ENCODE measurements at regions not wholly inside any gene's neighbourhood (a gene's known extent, or its start where the extent isn't known, plus 50 kb on each side); places are given as distances from the start of the nearest gene placed in this dataset.
A peak's percentile ranks its signal among the peaks of the same experiment; 100 is the strongest.
"Not testable (repeated sequence)": the region's sequence is repeated elsewhere in the genome, so short reads cannot be mapped to it uniquely, and the experiment has no call there.

DNA sequence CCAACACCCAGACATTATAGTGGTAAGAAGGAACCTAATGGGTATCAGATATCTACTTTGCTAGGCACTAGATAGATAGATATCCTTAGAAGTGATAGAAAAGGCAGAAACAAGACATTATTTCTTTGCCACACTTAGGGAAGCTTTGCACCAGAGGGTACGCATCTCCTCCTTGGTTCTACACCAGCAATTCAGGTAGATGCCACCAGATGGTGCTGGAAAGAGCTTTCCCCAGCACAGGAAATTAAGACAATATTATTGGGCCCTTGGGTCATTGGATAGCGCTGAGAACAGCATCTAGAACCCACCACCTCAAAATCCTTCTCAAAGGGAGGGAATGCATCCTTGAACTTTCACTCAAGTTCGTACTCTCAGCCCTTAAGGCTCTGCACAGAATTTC is 173.8 kb upstream of the CCL2 start:
- no peak for ATAC-seq (ENCODE audit: poor library complexity)
- intact Hi-C loops (cut with DNase I), result loop anchor here (5.0 kb wide), 1 partner anchor 66 kb away; no protein-coding TSS in a partner anchor
- no peak for DNase-seq

DNA sequence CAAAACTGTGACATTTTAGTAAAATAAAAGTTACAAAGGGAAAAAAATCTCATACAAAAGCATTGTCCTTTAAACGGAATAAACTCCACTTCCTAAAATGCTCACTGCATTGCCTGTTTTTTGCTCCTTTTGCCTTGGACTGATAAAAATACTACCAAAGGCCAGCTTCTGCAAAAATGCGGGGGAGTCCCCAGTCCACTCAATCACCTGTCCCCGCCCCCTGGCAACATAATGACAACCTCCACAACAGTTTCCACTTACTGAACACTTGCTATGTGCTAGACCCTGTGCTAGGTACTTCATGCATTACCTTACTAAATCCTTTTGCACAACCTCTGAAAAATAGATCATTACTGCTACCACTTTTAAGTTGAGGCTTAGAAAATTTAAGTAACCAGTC is 172.7 kb upstream of the CCL2 start:
- no peak for DNase-seq
- intact Hi-C loops (cut with DNase I), result loop anchor here (5.0 kb wide), 1 partner anchor 65 kb away; no protein-coding TSS in a partner anchor
- no peak for ATAC-seq (ENCODE audit: poor library complexity)

DNA sequence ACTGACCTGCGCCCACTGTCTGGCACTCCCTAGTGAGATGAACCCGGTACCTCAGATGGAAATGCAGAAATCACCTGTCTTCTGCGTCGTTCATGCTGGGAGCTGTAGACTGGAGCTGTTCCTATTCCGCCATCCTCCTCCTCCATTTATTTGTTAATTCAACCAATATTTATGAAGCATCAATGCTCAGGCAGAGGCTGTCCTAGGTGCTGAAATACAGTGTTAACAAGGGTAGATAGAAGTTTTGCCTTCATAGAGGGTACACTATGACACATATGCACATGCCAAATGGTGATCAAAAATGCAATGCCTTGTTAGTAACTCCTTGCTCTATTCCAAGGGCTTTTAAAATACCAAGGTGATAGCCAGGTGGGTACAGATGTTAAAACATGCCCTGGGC is 166.0 kb upstream of the CCL2 start:
- intact Hi-C loops (cut with DNase I); ATAC-seq (ENCODE audit: poor library complexity); DNase-seq: not testable (repeated sequence)

DNA sequence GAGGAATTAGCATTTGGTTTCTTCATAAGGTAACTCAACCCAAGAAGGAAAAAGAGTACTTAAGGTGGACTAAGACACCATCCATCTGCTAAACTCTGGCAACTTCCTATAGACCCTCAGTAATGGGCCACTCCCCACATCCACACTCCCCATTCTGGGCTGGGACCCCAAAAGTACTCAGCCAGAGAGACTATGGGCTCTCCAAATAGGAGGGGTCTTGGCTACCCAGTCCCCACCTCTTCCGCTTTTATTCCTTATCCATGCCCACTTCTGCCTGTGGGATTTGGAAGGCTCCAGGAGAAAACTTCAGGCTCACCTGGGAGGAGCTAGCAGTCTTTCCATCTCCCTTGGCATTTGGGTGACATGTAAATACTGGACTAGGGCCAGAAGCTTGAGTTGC is 164.5 kb upstream of the CCL2 start:
- ATAC-seq (ENCODE audit: poor library complexity), result no peak
- intact Hi-C loops (cut with DNase I), result no loop called here
- no peak for DNase-seq

DNA sequence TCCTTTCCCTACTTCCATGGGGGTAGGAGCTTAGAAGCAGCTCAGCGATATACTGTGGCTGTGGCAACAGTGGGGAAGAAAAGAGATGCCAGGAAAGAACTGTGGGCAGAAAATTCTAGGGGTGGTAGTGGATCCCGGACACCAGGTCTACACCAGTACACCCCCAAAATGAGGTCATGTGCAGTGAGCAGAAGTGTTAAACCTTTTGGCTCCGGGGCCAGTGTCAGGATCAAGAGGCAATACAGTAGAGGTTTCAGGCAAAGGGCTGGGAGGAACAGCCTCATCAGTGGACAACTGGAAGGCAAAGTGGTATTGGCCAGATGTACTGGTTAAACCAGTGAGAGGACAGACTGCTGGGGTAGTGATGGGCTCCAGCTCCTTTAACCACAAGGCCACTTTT is 163.1 kb upstream of the CCL2 start:
- DNase-seq, result no peak
- ATAC-seq (ENCODE audit: poor library complexity), result no peak
- intact Hi-C loops (cut with DNase I), result no loop called here

DNA sequence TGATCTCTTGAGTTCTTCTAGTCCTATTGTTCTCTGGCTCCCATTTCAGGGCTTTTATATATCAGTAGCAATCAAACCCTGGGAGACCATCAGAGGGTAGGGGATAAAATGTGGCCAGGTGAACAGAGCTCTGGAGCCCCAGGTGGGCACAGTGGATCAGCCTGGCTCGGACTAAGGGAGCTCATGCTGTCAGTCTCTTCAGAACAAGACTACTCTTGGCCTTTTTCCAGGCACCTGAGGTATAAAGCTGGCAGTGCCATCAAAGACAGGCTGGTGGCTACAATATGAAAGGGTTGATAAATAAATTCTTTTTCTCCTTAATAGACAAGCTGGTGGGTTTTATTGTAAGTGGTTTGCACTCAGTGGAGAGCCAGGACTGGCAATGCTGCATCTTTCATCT is 160.0 kb upstream of the CCL2 start:
- intact Hi-C loops (cut with DNase I), result no loop called here
- ATAC-seq (ENCODE audit: poor library complexity), result no peak
- DNase-seq, result no peak

DNA sequence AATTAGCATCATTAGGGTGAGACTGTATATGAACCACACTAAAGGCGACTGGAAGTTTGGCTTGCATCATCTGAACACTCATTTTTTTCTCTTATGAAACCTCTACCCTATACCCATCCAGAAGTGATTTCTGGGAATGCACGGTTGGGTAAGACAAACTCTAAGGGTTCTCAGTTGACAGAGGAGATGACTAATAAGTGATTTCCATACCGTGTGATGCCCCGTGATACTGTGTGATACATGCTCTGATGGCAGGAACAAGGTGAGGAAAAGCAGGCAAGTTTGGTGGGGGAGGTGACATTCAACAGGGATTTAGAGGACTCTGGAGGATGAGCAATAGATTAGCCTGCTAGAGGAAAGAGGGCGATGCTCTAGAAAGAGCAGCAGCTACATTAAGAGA is 156.4 kb upstream of the CCL2 start:
- no peak for ATAC-seq (ENCODE audit: poor library complexity)

DNA sequence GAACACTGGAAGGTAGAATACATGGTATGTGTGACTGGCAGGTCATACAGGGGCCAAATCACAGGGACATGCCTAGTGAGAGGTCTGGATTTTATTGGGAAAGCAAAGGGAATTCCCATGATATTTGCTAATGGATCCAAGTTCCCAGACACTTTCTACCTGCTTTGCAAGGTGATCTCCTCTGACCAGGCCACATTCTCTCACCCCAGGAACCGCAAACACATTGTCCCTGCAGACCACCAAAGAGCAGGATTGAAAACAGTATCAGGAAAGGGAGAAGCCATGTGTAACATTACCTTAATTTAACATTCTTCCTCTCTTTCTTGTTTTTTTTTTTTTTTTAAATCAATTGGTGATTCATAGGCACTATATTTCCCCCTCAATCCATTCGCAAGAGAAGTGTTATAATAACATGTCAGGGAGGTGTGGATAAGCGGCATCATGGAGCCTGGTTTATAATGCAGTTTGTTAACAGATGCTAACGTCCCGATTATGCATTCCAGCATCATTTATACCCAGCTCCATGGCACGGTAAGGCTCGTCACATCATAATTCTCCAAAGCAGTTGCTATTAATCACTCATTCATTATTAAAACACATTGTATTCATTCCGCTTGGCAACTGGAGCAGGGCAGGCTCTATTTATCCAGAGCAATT is 155.1 kb upstream of the CCL2 start:
- DNase-seq (no peak), ATAC-seq (ENCODE audit: poor library complexity) (no peak)
- intact Hi-C loops (cut with DNase I), result no loop called here

More for the DNA sequence above, 156.4 kb upstream of the CCL2 start:
- DNase-seq, result no peak
- intact Hi-C loops (cut with DNase I), result no loop called here

DNA sequence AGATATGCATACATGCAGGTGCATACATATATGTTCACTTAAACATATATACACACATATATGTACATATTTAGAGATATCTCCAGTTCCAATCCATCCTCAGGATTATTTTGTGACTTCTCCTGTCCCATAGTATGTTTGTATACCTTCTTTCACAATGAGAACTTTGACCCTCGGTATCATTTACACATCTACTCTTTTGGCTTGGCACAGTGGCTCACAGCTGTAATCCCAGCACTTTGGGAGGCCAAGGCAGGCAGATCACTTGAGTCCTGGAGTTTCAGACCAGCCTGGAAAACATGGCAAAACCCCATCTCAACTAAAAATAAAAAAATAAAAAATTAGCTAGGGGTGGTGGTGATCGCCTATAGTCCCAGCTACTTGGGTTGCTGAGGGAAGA is 148.1 kb upstream of the CCL2 start:
- ATAC-seq (ENCODE audit: poor library complexity), result no peak
- no peak for DNase-seq
- intact Hi-C loops (cut with DNase I), result no loop called here

DNA sequence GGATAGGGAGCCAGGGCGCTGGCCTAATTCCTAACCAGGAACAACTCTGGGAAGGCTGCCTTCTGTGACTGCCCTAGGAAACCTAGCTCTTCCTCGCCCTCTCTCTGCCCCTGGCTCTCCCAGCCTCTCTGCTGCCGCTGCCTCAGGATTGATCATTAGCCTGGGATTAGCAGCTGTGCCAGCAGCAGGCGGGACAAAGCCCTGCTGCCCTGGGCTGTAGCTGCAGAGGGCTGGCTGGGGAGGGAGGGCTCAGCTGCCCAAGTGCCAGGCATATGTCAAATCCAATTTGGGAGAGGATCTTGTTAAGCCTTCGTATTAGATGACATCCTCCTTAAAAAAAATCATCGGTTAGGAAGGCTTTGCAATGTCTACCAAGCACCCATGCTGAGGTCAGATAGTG is 144.8 kb upstream of the CCL2 start:
- intact Hi-C loops (cut with DNase I), result no loop called here
- no peak for ATAC-seq (ENCODE audit: poor library complexity)
- DNase-seq, result no peak

DNA sequence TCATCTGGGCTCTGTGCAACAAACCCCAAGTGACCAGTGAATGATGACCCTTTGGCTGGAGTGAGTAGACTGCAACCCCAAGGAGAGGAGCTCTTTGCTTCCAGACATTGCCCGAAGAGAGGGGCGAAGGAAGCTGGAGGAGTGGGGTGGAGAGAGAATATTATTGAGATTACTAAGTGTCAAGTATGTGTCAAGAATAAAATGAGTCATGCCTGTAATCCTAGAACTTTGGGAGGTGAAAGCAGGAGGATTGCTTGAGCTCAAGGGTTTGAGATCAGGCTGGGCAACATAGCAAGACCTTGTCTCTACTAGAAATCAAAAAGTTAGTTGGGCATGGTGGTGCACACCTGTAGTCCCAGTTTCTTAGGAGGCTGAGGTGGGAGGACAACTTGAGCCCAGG is 142.0 kb upstream of the CCL2 start:
- DNase-seq (no peak), ATAC-seq (ENCODE audit: poor library complexity) (no peak)
- intact Hi-C loops (cut with DNase I), result no loop called here

DNA sequence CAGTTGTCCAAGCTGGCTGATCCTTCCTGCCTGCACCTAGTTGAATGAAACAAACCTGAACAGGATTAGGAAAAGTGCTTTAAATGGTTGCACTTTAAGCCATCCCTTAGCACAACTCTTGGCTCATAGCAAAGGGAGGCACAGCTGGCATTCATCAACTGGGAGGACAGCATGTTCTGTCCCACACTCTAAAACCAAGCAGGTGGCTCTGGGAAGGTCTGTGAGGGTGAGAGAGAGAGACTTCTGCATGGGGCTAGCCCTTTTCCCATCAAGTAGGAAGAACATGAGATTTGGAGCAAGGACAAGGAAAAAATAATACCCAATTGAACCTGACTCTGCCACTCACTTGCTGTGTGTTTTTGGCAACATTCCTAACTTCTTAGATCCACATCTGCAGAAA is 140.9 kb upstream of the CCL2 start:
- intact Hi-C loops (cut with DNase I), result no loop called here
- ATAC-seq (ENCODE audit: poor library complexity), result peak; percentile 80
- no peak for DNase-seq

DNA sequence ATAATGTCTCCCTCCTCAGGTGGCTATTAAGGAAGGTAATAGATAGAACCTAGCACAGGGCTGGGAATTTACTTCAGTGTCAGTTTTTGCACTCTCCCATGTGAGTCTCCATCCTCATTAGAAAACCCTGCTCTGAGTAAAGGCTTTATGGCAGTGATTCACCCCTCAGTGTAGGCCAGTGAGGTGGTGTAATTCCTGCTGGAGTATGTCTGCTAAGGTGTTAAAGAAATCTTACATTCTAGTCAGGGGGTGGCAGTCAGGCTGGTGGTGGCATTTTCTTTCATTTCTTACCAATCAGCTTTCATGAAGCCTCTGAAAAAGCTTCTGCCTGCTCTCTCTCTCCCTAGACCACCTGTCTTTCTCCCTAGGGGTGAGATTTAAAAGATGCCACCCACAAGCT is 138.8 kb upstream of the CCL2 start:
- ATAC-seq (ENCODE audit: poor library complexity), result no peak

DNA sequence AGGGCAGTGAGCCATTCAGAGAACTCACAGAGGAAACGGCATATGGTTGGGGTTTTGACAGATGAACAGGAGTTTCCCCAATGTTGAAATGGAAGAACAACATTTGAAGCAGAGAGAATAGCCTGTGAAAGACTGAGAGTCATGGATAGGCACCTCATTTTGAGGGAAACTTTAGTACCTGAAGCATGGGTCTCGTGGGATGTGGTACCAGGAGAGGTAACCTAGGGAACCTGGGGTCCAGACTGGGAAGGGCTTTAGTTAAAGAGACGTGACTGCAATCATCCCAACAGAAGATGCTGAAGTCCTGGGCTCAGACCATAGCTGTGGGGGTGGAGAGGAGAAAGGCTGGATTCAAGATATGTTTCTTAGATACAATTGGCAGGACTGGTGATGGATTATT is 137.8 kb upstream of the CCL2 start:
- DNase-seq (no peak), ATAC-seq (ENCODE audit: poor library complexity) (no peak)
- intact Hi-C loops (cut with DNase I), result no loop called here

More for the DNA sequence above, 138.8 kb upstream of the CCL2 start:
- intact Hi-C loops (cut with DNase I), result no loop called here
- DNase-seq, result no peak

DNA sequence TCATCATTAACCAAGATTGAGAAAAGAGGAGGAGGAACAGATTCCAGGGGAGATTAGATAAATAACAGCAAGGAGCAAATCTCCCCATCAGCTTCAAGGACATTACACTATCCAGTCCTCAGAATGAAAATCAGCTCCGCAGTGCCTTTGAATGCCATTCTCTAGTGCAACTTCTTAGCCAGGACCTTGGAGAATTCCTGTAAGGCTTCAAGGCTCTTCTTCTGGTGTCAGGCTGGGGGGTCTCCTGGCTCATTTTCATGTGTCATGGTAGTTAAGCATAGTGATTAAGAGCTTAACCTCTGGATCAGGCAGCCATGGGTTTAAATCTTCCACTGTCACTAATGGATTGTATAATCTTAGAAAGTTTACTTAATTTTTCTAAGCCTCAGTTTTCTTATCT is 137.3 kb upstream of the CCL2 start:
- intact Hi-C loops (cut with DNase I), result no loop called here

DNA sequence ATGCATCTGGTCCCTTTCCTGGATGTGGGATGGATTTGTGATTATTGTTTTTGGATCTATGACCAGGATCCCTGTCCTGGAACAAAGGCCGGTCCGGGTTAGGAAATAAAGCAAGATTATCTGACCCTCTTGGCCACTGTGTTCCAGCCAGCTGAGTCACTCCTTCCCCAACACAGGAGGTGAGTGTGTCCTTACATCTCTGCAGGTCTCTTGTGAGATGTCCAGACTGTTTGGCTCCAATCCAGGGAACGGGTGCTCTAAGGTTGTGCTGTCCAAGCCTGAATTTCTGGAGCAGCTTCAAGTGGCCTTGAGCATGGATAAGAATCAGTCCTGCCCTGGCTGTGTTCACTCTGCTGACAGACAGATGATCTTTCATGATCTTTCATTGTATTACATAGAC is 136.5 kb upstream of the CCL2 start:
- intact Hi-C loops (cut with DNase I), result no loop called here
- DNase-seq (no peak), ATAC-seq (ENCODE audit: poor library complexity) (no peak)

More for the DNA sequence above, 137.3 kb upstream of the CCL2 start:
- DNase-seq, result no peak
- no peak for ATAC-seq (ENCODE audit: poor library complexity)

DNA sequence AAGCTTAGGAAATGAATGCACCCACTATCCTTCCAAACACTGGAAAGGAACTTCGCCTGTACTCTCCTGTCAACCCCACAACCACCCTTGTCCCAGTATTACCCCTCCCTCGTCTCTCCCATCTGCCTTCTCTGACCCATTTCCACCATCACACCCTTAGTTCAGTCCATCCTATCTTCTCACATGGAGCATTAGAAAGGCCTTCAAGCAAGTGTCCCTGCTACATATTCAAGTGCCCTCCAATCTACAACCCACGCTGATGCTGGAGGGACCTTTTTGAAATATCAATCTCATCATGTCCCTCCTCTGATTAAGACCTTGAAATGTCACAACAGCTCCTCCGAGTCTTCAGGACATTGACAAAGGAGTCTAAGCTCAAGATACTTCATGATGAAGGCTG is 133.8 kb upstream of the CCL2 start:
- DNase-seq, result no peak
- ATAC-seq (ENCODE audit: poor library complexity), result no peak
- intact Hi-C loops (cut with DNase I), result no loop called here

DNA sequence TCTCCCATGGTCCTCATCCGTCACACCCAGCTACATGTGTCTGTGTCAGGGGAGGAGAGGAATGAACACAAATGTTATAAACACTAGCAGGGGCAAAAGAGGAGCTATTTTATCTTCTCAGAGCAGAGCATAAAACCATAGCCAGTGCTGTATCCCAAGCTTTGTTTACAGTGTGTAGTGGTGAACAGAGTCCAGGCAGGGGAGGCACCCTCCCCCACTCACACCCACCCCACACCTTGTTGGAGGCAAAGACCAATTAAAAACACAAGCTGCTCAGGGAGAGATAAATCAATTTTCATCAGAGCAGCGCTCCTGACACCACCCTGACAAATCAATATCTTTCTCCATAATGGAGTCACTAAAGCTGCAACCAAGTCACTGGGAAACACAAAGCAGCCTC is 132.6 kb upstream of the CCL2 start:
- ATAC-seq (ENCODE audit: poor library complexity) (no peak), DNase-seq (no peak)
- intact Hi-C loops (cut with DNase I), result no loop called here

DNA sequence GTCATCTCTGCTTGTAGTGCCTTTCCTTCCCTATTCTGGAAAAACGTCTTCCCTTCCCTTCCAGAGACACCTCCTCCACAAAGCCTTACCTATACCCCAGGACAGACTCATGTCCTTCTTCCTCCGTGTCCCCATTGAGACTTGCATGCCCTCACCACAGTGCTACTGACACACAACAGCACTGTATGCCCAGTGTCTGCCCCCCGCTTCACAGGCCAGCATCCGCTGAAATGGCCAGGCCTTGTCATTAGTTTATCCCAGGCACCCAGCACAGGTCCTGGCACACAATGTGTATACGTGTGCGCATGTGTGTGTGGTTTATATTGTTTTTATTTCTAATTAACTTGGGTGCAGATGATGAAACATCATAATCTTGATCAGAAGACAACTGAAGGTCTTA is 130.1 kb upstream of the CCL2 start:
- intact Hi-C loops (cut with DNase I), result no loop called here
- DNase-seq (no peak), ATAC-seq (ENCODE audit: poor library complexity) (no peak)

DNA sequence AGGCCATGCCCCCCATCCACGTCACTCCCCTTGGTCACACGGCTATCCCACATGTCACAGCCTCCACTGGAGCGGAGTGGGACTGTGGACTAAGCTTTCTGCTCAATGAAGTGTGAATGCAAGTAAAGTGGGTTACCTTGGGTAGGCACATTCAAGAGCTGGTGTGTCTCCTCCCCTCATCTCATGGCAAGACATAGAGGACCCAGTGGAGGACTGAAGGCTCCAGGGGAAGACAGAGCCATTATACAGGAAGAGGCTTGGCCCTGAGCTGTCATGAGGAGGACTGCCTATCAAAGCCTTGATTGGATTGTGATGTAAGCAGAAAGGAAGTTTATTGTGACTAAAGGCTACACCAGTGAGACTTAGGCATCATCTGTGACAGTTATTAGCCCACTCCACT is 129.2 kb upstream of the CCL2 start:
- no peak for ATAC-seq (ENCODE audit: poor library complexity)
- no peak for DNase-seq
- intact Hi-C loops (cut with DNase I), result no loop called here

DNA sequence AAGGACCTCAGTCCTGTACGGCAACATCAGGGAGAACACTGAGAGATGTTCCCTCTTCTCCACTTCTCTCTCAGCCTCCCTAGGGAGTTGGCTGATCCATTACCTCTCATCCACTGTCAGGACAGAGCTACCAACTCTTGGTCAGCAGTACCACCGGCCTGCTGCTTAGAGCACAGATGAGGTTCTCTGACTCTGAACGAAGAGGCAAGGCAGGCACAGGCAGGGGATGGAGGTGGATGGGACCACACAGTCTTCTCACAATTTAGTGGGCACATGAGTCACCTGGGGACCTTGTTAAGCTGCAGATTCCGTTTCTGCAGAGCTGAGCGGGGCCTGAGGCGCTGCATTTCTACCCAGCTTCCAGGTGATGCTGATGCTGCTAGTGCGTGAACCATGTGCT is 128.6 kb upstream of the CCL2 start:
- ATAC-seq (ENCODE audit: poor library complexity) (no peak), DNase-seq (no peak)
- intact Hi-C loops (cut with DNase I), result no loop called here

Data from Right ventricle myocardium superior (tissue), 1 donor.